Neuronal stem cell (in vitro differentiated cells): ENCODE measurements at regions not wholly inside any gene's neighbourhood (a gene's known extent, or its start where the extent isn't known, plus 50 kb on each side); places are given as distances from the start of the nearest gene placed in this dataset.
"Not testable (repeated sequence)": the region's sequence is repeated elsewhere in the genome, so short reads cannot be mapped to it uniquely, and the experiment has no call there.

Source experiments
- DNase-seq: peaks from one replicate; pipeline ENCODE4 v3.0.0-alpha.2; 2013; ENCODE audit warnings: low spot score
- H2AFZ ChIP-seq: one replicate; pipeline ENCODE4 v1.6.1; 2013; ENCODE audit warnings: mild to moderate bottlenecking, low read length, inconsistent platforms
- H2AK5ac ChIP-seq: 2 replicates; pipeline ENCODE4 v1.6.1; 2013; ENCODE audit warnings: low read depth, mild to moderate bottlenecking, inconsistent platforms, low read length, moderate library complexity, mixed read lengths
- H2BK120ac ChIP-seq: 2 replicates; pipeline ENCODE4 v1.6.1; 2013; ENCODE audit warnings: low read depth, mild to moderate bottlenecking, inconsistent platforms, low read length, moderate library complexity, mixed read lengths
- H2BK12ac ChIP-seq: one replicate; pipeline ENCODE4 v1.6.1; 2013; ENCODE audit warnings: low read length, inconsistent platforms
- H2BK15ac ChIP-seq: 2 replicates; pipeline ENCODE4 v1.6.1; 2013; ENCODE audit warnings: mild to moderate bottlenecking, low read length, inconsistent platforms, mixed read lengths
- H2BK5ac ChIP-seq: one replicate; pipeline ENCODE4 v1.6.1; 2013; ENCODE audit warnings: inconsistent platforms, mild to moderate bottlenecking, low read length, moderate library complexity
- H3K14ac ChIP-seq: one replicate; pipeline ENCODE4 v1.6.1; 2013; ENCODE audit warnings: low read length, inconsistent platforms
- H3K18ac ChIP-seq: 2 replicates; pipeline ENCODE4 v1.6.1; 2013; ENCODE audit warnings: low read length, inconsistent platforms
- H3K23ac ChIP-seq: 2 replicates; pipeline ENCODE4 v1.6.1; 2013; ENCODE audit warnings: low read depth, mild to moderate bottlenecking, mixed read lengths, low read length, inconsistent platforms; ENCODE audit not compliant: poor library complexity
- H3K27ac ChIP-seq: replicated peaks from 3 replicates; pipeline ENCODE4 v1.5.1; 2013; ENCODE audit warnings: low read length, inconsistent platforms
- H3K27me3 ChIP-seq, 3 experiments: 2 replicates each; pipeline ENCODE4 v1.6.1; 2013; ENCODE audit warnings: low read length in 3 of 3, mild to moderate bottlenecking in 2 of 3, inconsistent platforms in 1 of 3, low read depth in 1 of 3, mixed read lengths in 1 of 3, moderate library complexity in 1 of 3; ENCODE audit not compliant: control insufficient read depth in 3 of 3, insufficient read depth in 3 of 3
- H3K36me3 ChIP-seq, 2 donors: replicated peaks in 1 of 2; 2 replicates each; pipeline ENCODE4 v1.6.1; 2013; ENCODE audit warnings: low read length in 2 of 2; ENCODE audit not compliant: control insufficient read depth in 2 of 2, insufficient read depth in 2 of 2
- H3K4ac ChIP-seq: 2 replicates; pipeline ENCODE4 v1.6.1; 2013; ENCODE audit warnings: inconsistent platforms, mild to moderate bottlenecking, low read length, moderate library complexity
- H3K4me1 ChIP-seq, 2 donors: 1 replicate in 1 of 2; 2 replicates in 1 of 2; pipeline ENCODE4 v1.6.1; 2013; ENCODE audit warnings: low read length in 2 of 2, low read depth in 1 of 2; ENCODE audit not compliant: control insufficient read depth in 2 of 2, insufficient read depth in 1 of 2
- H3K4me2 ChIP-seq: one replicate; pipeline ENCODE4 v1.6.1; 2013; ENCODE audit warnings: mild to moderate bottlenecking, low read length, inconsistent platforms; ENCODE audit not compliant: insufficient read depth, poor library complexity, severe bottlenecking
- H3K4me3 ChIP-seq, 2 donors: 2 replicates each; pipeline ENCODE4 v1.5.1; 2013; ENCODE audit warnings: low read length in 2 of 2, mild to moderate bottlenecking in 2 of 2, inconsistent platforms in 1 of 2, moderate library complexity in 1 of 2
- H3K79me1 ChIP-seq: one replicate; pipeline ENCODE4 v1.6.1; 2013; ENCODE audit warnings: low read depth, mild to moderate bottlenecking, inconsistent platforms, low read length, moderate library complexity
- H3K9ac ChIP-seq: one replicate; pipeline ENCODE4 v1.6.1; 2013; ENCODE audit warnings: mild to moderate bottlenecking, low read depth, low read length, inconsistent platforms; ENCODE audit not compliant: poor library complexity
- H3K9me3 ChIP-seq, 2 donors: replicated peaks in 1 of 2; 2 replicates each; pipeline versions ENCODE3 to v1.6.1; 2013; ENCODE audit warnings: low read length in 2 of 2, mild to moderate bottlenecking in 2 of 2, inconsistent platforms in 1 of 2, low read depth in 1 of 2, mixed read lengths in 1 of 2, moderate library complexity in 1 of 2; ENCODE audit not compliant: control insufficient read depth in 2 of 2, insufficient read depth in 1 of 2
- H4K8ac ChIP-seq: one replicate; pipeline ENCODE4 v1.6.1; 2013; ENCODE audit warnings: low read depth, mild to moderate bottlenecking, inconsistent platforms, low read length, moderate library complexity
- H4K91ac ChIP-seq: one replicate; pipeline ENCODE4 v1.6.1; 2013; ENCODE audit warnings: low read length, low read depth, mild to moderate bottlenecking, inconsistent platforms; ENCODE audit not compliant: poor library complexity
- WGBS, 2 donors: extraction: QIAGEN DNeasy Blood & Tissue Kit; methylation state at CpG; one replicate each; pipeline ENCODE4 v1.1.7; 2013; ENCODE audit warnings: missing lambda C conversion rate in 2 of 2, mixed read lengths in 1 of 2; ENCODE audit not compliant: insufficient read length in 2 of 2, insufficient replicate concordance in 1 of 2; ENCODE audit errors: extremely low coverage in 2 of 2; 5-methylcytosine and 5-hydroxymethylcytosine counted together

DNA sequence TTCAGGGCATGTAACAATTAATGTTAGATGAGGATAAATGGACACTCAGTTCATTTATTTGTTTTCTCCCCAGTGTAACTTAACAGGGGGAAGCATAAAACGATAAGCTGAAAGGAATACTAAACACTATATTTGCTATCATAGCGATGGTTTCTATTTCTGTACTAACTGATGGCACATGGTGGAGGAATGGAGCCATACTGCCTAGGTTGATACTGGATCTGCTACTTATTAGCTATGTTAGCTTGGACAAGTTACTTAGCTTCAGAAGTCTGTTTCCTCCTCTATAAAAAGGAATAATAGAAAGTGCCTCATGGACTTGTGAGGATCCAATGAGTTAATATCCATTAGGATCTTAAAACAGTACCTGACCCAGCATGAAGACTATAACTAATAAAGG lies 127.5 kb downstream of the NBPF8 start:
- not testable (repeated sequence) for H3K9me3 ChIP-seq, H3K27me3 ChIP-seq, H2BK12ac ChIP-seq, H3K4ac ChIP-seq, H2BK15ac ChIP-seq, H3K23ac ChIP-seq, H3K4me1 ChIP-seq, H2BK120ac ChIP-seq, H2AFZ ChIP-seq, H3K18ac ChIP-seq, H2BK5ac ChIP-seq, H3K36me3 ChIP-seq, H2AK5ac ChIP-seq, H3K79me1 ChIP-seq, H3K9ac ChIP-seq, DNase-seq, H3K4me2 ChIP-seq, H3K4me3 ChIP-seq, H4K91ac ChIP-seq, H3K14ac ChIP-seq, H4K8ac ChIP-seq, H3K27ac ChIP-seq
- no CpG with 5 or more reads among the region's 2 CpGs for WGBS, 2 donors

DNA sequence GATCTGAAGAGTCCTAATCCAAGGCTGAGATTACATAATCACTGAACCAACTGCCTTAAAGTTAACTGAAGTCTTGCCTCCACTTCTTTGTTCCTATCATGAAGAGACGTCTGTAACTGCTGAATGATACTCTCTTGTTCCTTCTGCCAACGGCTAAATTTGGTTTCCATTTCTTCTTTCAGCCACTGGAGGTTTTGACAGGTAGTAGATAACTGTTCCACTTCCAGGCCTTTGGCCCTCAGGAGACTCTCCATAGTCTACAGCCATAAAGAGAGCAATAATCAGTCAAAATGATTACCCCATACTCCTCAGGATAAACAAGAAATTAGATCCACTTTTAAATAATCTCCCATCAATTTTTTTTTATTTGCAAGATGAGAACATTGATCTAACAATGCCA lies 128.1 kb downstream of the NBPF8 start:
- not testable (repeated sequence) for H2AK5ac ChIP-seq, H3K27ac ChIP-seq, H2BK15ac ChIP-seq, H2BK5ac ChIP-seq, H3K14ac ChIP-seq, H4K91ac ChIP-seq, H3K18ac ChIP-seq, H4K8ac ChIP-seq, H3K9me3 ChIP-seq, DNase-seq, H3K4ac ChIP-seq, H3K4me1 ChIP-seq, H3K4me3 ChIP-seq, H3K23ac ChIP-seq, H2BK120ac ChIP-seq, H3K9ac ChIP-seq, H3K27me3 ChIP-seq, H2BK12ac ChIP-seq, H3K4me2 ChIP-seq, H2AFZ ChIP-seq, H3K36me3 ChIP-seq, H3K79me1 ChIP-seq
- WGBS, 2 donors = no CpG with 5 or more reads among the region's 2 CpGs

DNA sequence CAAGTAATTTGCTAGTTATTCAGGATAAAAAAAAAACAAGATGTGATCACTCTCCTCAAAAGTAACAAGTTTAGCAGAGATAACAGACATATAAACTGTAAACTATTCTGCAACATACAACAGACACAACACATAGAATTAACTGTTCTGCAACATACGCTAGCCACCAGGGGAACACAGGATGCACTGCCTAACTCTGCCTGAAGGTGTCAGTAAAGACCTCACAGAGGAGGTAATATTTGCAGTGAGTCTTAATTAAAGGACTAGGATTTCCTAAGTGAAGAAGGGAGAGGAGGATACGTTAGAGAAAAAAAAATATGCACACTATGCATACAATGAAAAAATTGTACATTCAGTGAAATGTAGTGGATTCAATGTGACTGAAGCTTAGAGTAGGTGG lies 129.6 kb downstream of the NBPF8 start:
- WGBS, 2 donors = no CpG with 5 or more reads among the region's 2 CpGs
- not testable (repeated sequence) for H3K9me3 ChIP-seq

DNA sequence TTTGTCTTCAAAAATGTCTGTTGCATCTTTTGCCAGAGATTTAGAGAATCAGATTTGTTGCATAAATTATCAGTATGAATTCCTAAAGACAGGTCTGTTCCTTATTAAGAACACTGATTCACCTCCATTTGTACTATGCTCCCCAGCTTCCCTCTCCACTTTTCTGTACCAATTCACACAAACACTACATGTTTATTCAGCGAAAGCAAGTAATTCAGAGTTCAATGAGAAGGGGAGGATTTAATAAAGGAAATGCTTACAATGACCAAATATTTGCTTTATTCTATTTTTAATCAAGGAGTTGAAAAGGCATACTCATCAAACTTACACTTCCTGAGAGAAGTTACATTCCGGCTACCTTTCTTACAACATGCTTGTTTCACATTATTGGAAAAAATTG lies 135.5 kb downstream of the NBPF8 start:
- H2AFZ ChIP-seq, H3K4me3 ChIP-seq, H3K36me3 ChIP-seq, H3K4me2 ChIP-seq, H3K79me1 ChIP-seq, H3K27ac ChIP-seq, H4K91ac ChIP-seq, H2AK5ac ChIP-seq, H3K27me3 ChIP-seq, H3K14ac ChIP-seq, H3K18ac ChIP-seq, H3K4me1 ChIP-seq, H3K9me3 ChIP-seq, H3K4ac ChIP-seq, H2BK12ac ChIP-seq, H2BK5ac ChIP-seq, H2BK120ac ChIP-seq, H2BK15ac ChIP-seq, H3K9ac ChIP-seq, DNase-seq, H3K23ac ChIP-seq, H4K8ac ChIP-seq: not testable (repeated sequence)
- no CpG with 5 or more reads among the region's 2 CpGs for WGBS, 2 donors

More for the DNA sequence above, 129.6 kb downstream of the NBPF8 start:
- H2BK120ac ChIP-seq, H3K27me3 ChIP-seq, H2AK5ac ChIP-seq, H3K4me2 ChIP-seq, H4K8ac ChIP-seq, H4K91ac ChIP-seq, H2BK15ac ChIP-seq, H3K36me3 ChIP-seq, DNase-seq, H2BK12ac ChIP-seq, H2BK5ac ChIP-seq, H3K18ac ChIP-seq, H3K23ac ChIP-seq, H3K27ac ChIP-seq, H3K14ac ChIP-seq, H3K4me3 ChIP-seq, H3K4me1 ChIP-seq, H3K4ac ChIP-seq, H2AFZ ChIP-seq, H3K79me1 ChIP-seq, H3K9ac ChIP-seq: not testable (repeated sequence)
